ENCODE measurements at regions not wholly inside any gene's neighbourhood (a gene's known extent, or its start where the extent isn't known, plus 50 kb on each side); places are given as distances from the start of the nearest gene placed in this dataset.

GRCh38 chr13:73412933-73413332 lies 354.1 kb downstream of the KLF5 start:
- TF ChIP-seq POLR2A (IDR thresholded peaks at IDR 0.05) (no peak), CTCF (IDR thresholded peaks at IDR 0.05) (no peak)
